Adrenal gland (tissue), 9 donors: ENCODE measurements at regions not wholly inside any gene's neighbourhood (a gene's known extent, or its start where the extent isn't known, plus 50 kb on each side); places are given as distances from the start of the nearest gene placed in this dataset.
A peak's percentile ranks its signal among the peaks of the same experiment; 100 is the strongest.

Experiments
- DNase-seq, 7 donors: peaks; one replicate each; pipeline ENCODE4 v3.0.0-alpha.2; 2019 to 2020
- H3K27ac ChIP-seq, 5 donors: fragments of 200-600 bp; sonication (generic) in 4 of 5; 1 replicate in 3 of 5; 2 replicates in 2 of 5; pipeline versions ENCODE4 v1.5.1 to v1.8.0; 2016 to 2020; ENCODE audit warnings: mild to moderate bottlenecking in 1 of 5
- H3K27me3 ChIP-seq: fragments of 200-600 bp; 2 replicates; pipeline ENCODE4 v1.8.0; 2021
- H3K36me3 ChIP-seq, 2 donors: fragments of 200-600 bp; replicated peaks in 1 of 2; 1 replicate in 1 of 2; 2 replicates in 1 of 2; pipeline versions ENCODE4 v1.5.1 to v1.8.0; 2018 to 2022
- H3K4me1 ChIP-seq, 2 donors: fragments of 200-600 bp; replicated peaks in 1 of 2; 1 replicate in 1 of 2; 2 replicates in 1 of 2; pipeline versions ENCODE4 v1.5.1 to v1.8.0; 2018 to 2021
- H3K4me3 ChIP-seq, 4 donors: fragments of 200-600 bp; sonication (generic) in 3 of 4; one replicate each; pipeline ENCODE4 v1.5.1; 2016 to 2018
- H3K9me3 ChIP-seq, 3 donors: fragments of 200-600 bp; sonication (generic) in 1 of 3; replicated peaks in 1 of 3; 1 replicate in 2 of 3; 2 replicates in 1 of 3; pipeline versions ENCODE4 v1.5.1 to v1.8.0; 2016 to 2021
- CTCF ChIP-seq, 6 experiments: fragments of 450-650 bp in 4 of 6; fragments of 200-600 bp in 2 of 6; sonication (generic) in 1 of 6; IDR thresholded peaks; 1 replicate in 5 of 6; 2 replicates in 1 of 6; pipeline versions ENCODE4 v1.5.1 to v1.8.0; 2016 to 2021; ENCODE audit warnings: antibody characterized with exemption in 6 of 6, mild to moderate bottlenecking in 2 of 6, moderate library complexity in 1 of 6
- POLR2A ChIP-seq, 2 donors: fragments of 450-650 bp; IDR thresholded peaks; one replicate each; pipeline ENCODE4 v1.6.1; 2017; ENCODE audit warnings: antibody characterized with exemption in 2 of 2, mild to moderate bottlenecking in 2 of 2, moderate library complexity in 1 of 2
- WGBS, 4 donors: extraction: QIAGEN DNeasy Blood & Tissue Kit in 2 of 4; methylation state at CpG; one replicate each; pipeline versions ENCODE4 v1.1.5 to v1.1.7; 2013 to 2017; 5-methylcytosine and 5-hydroxymethylcytosine counted together
- intact Hi-C, 2 donors: fragments of 100-400 bp; cut with DNase I; formaldehyde crosslinking; loops; one replicate each; pipeline versions ENCODE4 v1.14.1 to v1.15.0; 2022 to 2023
- donor health status: healthy with polysubstance abuse.
- donor health status: Bipolar disorder and iron deficiency.
- donor health status: DM: yes; HTN: yes; CAD: no.
- donor health status: DM: no; HTN: no; CAD: no.
- donor health status: DM: no; HTN: no; CAD: no.

- no peak overlapping the region for H3K4me3 ChIP-seq
- no peaks in the 10 kb centered on the region for H3K36me3 ChIP-seq
- H3K4me1 ChIP-seq = peaks cover 11 to 30% of the 10 kb centered on the region in 2 donors
- intact Hi-C loops = no loop called here
- H3K27ac ChIP-seq = peak overlapping the region in 2 of 5 donors; percentile 11 to 19
- no peaks in the 10 kb centered on the region for H3K9me3 ChIP-seq
- TF ChIP-seq POLR2A (IDR thresholded peaks at IDR 0.05) (no peak), CTCF (IDR thresholded peaks at IDR 0.05) (no peak)
- no peaks in the 10 kb centered on the region for H3K27me3 ChIP-seq
- no peak for DNase-seq
- WGBS, 4 donors = 48 to 60% (median 55%) methylated on average over 4 of the region's 4 CpGs
These were observed 128.9 kb upstream of the LIMCH1 start for GRCh38 chr4:41408859-41409593.

- WGBS, 4 donors = 83 to 92% (median 87%) methylated on average over 2 of the region's 2 CpGs
- Histone ChIP-seq H3K4me1 (peaks cover 11 to 30% of the 10 kb centered on the region in 2 donors), H3K27ac (peak overlapping the region in 1 of 5 donors; percentile 11), H3K36me3 (no peaks in the 10 kb centered on the region), H3K9me3 (no peaks in the 10 kb centered on the region), H3K4me3 (no peak overlapping the region), H3K27me3 (no peaks in the 10 kb centered on the region)
- no peak for TF ChIP-seq POLR2A (IDR thresholded peaks at IDR 0.05)
- no peak for TF ChIP-seq CTCF (IDR thresholded peaks at IDR 0.05)
- no peak for DNase-seq
- intact Hi-C loops = no loop called here
These were observed 128.4 kb upstream of the LIMCH1 start for GRCh38 chr4:41409594-41409895.

- Histone ChIP-seq H3K27ac (no peak overlapping the region), H3K4me3 (no peak overlapping the region), H3K27me3 (no peaks in the 10 kb centered on the region), H3K36me3 (no peaks in the 10 kb centered on the region), H3K9me3 (no peaks in the 10 kb centered on the region), H3K4me1 (peaks cover 11 to 30% of the 10 kb centered on the region in 2 donors)
- DNase-seq = no peak
- intact Hi-C loops = no loop called here
- TF ChIP-seq CTCF (IDR thresholded peaks at IDR 0.05) = no peak
- no peak for TF ChIP-seq POLR2A (IDR thresholded peaks at IDR 0.05)
- WGBS, 4 donors = 80 to 87% (median 85%) methylated on average over 3 of the region's 3 CpGs
These were observed 127.9 kb upstream of the LIMCH1 start for GRCh38 chr4:41410049-41410448.

GRCh38 chr4:41413670-41414411 is 124.1 kb upstream of the LIMCH1 start:
- DNase-seq = no peak
- no peaks in the 10 kb centered on the region for H3K27me3 ChIP-seq
- peaks cover 15 to 17% of the 10 kb centered on the region in 2 donors for H3K4me1 ChIP-seq
- H3K4me3 ChIP-seq = no peak overlapping the region
- no peak overlapping the region for H3K27ac ChIP-seq
- H3K36me3 ChIP-seq = no peaks in the 10 kb centered on the region
- H3K9me3 ChIP-seq = no peaks in the 10 kb centered on the region
- WGBS, 4 donors = 66 to 71% (median 70%) methylated on average over 8 of the region's 8 CpGs
- TF ChIP-seq CTCF (IDR thresholded peaks at IDR 0.05) (no peak), POLR2A (IDR thresholded peaks at IDR 0.05) (no peak)
- intact Hi-C loops = no loop called here
